Left ventricle myocardium inferior (tissue), 1 donor: ENCODE measurements at regions not wholly inside any gene's neighbourhood (a gene's known extent, or its start where the extent isn't known, plus 50 kb on each side); places are given as distances from the start of the nearest gene placed in this dataset.

Experiments used
- DNase-seq: peaks from one replicate; pipeline ENCODE4 v3.0.0-alpha.2; 2020
- H3K27ac ChIP-seq: fragments of 200-600 bp; replicated peaks from 2 replicates; pipeline ENCODE4 v1.8.0; 2021
- H3K27me3 ChIP-seq: fragments of 200-600 bp; 2 replicates; pipeline ENCODE4 v1.8.0; 2021; ENCODE audit warnings: low read depth
- H3K36me3 ChIP-seq: fragments of 200-600 bp; 2 replicates; pipeline ENCODE4 v1.8.0; 2021
- H3K4me1 ChIP-seq: fragments of 200-600 bp; 2 replicates; pipeline ENCODE4 v1.8.0; 2021
- H3K4me3 ChIP-seq: fragments of 200-600 bp; 2 replicates; pipeline ENCODE4 v1.8.0; 2021; ENCODE audit warnings: mild to moderate bottlenecking, moderate library complexity
- H3K9me3 ChIP-seq: fragments of 200-600 bp; replicated peaks from 2 replicates; pipeline ENCODE4 v1.8.0; 2021
- intact Hi-C: fragments of 100-400 bp; cut with micrococcal nuclease; formaldehyde crosslinking; loops from one replicate; pipeline ENCODE4 v1.11.0; 2022
- TF ChIP-seq, protein P1 (sequence below): fragments of 200-600 bp; IDR thresholded peaks from 2 replicates; pipeline ENCODE4 v1.8.0; 2021; ENCODE audit warnings: antibody characterized with exemption, mild to moderate bottlenecking, borderline replicate concordance
- donor health status: DM: no; HTN: yes; CAD: no; lungs with severe emphysema.

- TF ChIP-seq, protein P1, sequence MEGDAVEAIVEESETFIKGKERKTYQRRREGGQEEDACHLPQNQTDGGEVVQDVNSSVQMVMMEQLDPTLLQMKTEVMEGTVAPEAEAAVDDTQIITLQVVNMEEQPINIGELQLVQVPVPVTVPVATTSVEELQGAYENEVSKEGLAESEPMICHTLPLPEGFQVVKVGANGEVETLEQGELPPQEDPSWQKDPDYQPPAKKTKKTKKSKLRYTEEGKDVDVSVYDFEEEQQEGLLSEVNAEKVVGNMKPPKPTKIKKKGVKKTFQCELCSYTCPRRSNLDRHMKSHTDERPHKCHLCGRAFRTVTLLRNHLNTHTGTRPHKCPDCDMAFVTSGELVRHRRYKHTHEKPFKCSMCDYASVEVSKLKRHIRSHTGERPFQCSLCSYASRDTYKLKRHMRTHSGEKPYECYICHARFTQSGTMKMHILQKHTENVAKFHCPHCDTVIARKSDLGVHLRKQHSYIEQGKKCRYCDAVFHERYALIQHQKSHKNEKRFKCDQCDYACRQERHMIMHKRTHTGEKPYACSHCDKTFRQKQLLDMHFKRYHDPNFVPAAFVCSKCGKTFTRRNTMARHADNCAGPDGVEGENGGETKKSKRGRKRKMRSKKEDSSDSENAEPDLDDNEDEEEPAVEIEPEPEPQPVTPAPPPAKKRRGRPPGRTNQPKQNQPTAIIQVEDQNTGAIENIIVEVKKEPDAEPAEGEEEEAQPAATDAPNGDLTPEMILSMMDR, result no peak
- DNase-seq, result no peak
- no peaks in the 10 kb centered on the region for H3K36me3 ChIP-seq
- peaks cover 58% of the 10 kb centered on the region for H3K9me3 ChIP-seq
- no peaks in the 10 kb centered on the region for H3K27me3 ChIP-seq
- no peaks in the 10 kb centered on the region for H3K4me1 ChIP-seq
- H3K4me3 ChIP-seq, result no peak overlapping the region
- intact Hi-C loops, result no loop called here
- no peak overlapping the region for H3K27ac ChIP-seq
Observed at GRCh38 chr20:6524305-6524704, 243.2 kb upstream of the BMP2 start.

- H3K36me3 ChIP-seq, result no peaks in the 10 kb centered on the region
- H3K27me3 ChIP-seq, result no peaks in the 10 kb centered on the region
- intact Hi-C loops, result no loop called here
- H3K27ac ChIP-seq, result no peak overlapping the region
- TF ChIP-seq, protein P1, result no peak
- H3K4me3 ChIP-seq, result no peak overlapping the region
- no peak for DNase-seq
- peaks cover 43% of the 10 kb centered on the region for H3K9me3 ChIP-seq
- no peaks in the 10 kb centered on the region for H3K4me1 ChIP-seq
Observed at GRCh38 chr20:6519556-6519955, 247.9 kb upstream of the BMP2 start.

GRCh38 chr20:6515261-6515660 lies 252.2 kb upstream of the BMP2 start:
- Histone ChIP-seq H3K9me3 (peaks cover 5% of the 10 kb centered on the region), H3K4me1 (no peaks in the 10 kb centered on the region), H3K27me3 (no peaks in the 10 kb centered on the region), H3K36me3 (no peaks in the 10 kb centered on the region), H3K4me3 (no peak overlapping the region), H3K27ac (no peak overlapping the region)
- TF ChIP-seq, protein P1, result no peak
- DNase-seq, result no peak
- intact Hi-C loops, result no loop called here

DNA sequence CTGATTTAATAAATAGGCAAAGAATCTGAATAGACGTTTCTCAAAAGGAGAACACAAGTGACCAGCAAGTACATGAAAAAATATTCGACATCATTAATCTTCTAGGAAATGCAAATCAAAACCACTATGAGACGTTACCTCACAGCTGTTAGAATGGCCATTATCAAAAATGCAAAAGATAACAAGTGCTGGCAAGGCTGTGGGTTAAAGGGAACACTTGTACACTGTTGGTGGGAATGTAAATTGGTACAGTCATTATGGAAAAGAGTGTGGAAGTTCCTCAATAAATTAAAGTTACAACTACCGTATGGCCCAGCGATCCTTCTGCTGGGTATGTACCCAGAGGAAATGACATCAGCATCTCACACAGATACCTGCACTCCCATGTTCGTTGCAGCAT lies 253.9 kb upstream of the BMP2 start:
- no peak overlapping the region for H3K27ac ChIP-seq
- TF ChIP-seq, protein P1, result no peak
- no peak for DNase-seq
- H3K9me3 ChIP-seq, result peaks cover 16% of the 10 kb centered on the region
- H3K4me1 ChIP-seq, result no peaks in the 10 kb centered on the region
- no peak overlapping the region for H3K4me3 ChIP-seq
- intact Hi-C loops, result no loop called here
- no peaks in the 10 kb centered on the region for H3K27me3 ChIP-seq
- H3K36me3 ChIP-seq, result no peaks in the 10 kb centered on the region

DNA sequence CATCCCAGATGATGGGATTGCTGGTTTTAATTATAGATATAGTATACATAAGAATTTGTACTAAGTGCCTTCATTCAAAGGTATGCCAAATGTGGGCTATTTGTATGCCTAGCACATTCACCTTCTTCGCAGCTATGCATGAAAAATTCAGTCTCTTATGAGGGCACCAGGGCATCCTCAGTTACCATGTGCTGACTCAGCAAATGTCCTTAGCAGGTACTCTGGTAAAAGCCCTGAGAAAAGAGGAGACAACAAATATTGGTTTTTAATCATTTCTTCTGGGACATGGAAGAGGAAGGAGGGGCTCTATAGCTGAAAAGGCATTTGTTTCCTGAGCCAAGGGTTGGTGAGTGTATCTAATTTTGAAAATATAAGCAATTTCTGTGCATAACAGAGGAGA lies 258.1 kb upstream of the BMP2 start:
- peaks cover 16% of the 10 kb centered on the region for H3K9me3 ChIP-seq
- no peak for DNase-seq
- TF ChIP-seq, protein P1, result no peak
- intact Hi-C loops, result no loop called here
- no peaks in the 10 kb centered on the region for H3K36me3 ChIP-seq
- no peaks in the 10 kb centered on the region for H3K4me1 ChIP-seq
- H3K4me3 ChIP-seq, result no peak overlapping the region
- H3K27me3 ChIP-seq, result no peaks in the 10 kb centered on the region
- no peak overlapping the region for H3K27ac ChIP-seq

GRCh38 chr20:6506906-6507305 lies 260.6 kb upstream of the BMP2 start:
- H3K4me1 ChIP-seq, result no peaks in the 10 kb centered on the region
- H3K27ac ChIP-seq, result no peak overlapping the region
- H3K4me3 ChIP-seq, result no peak overlapping the region
- no peaks in the 10 kb centered on the region for H3K27me3 ChIP-seq
- intact Hi-C loops, result no loop called here
- no peak for DNase-seq
- H3K9me3 ChIP-seq, result peaks cover 16% of the 10 kb centered on the region
- no peaks in the 10 kb centered on the region for H3K36me3 ChIP-seq
- TF ChIP-seq, protein P1, result no peak
